Left renal cortex interstitium (tissue), 4 donors: ENCODE measurements at regions not wholly inside any gene's neighbourhood (a gene's known extent, or its start where the extent isn't known, plus 50 kb on each side); places are given as distances from the start of the nearest gene placed in this dataset.
A peak's percentile ranks its signal among the peaks of the same experiment; 100 is the strongest.
"Not testable (repeated sequence)": the region's sequence is repeated elsewhere in the genome, so short reads cannot be mapped to it uniquely, and the experiment has no call there.

Experiments used
- DNase-seq, 4 donors: peaks; one replicate each; pipeline ENCODE4 v3.0.0-alpha.2; 2013; ENCODE audit warnings: low read depth in 4 of 4, low spot score in 2 of 4, missing footprints in 1 of 4

- DNase-seq: no peak
Measured at GRCh38 chr3:102032491-102033383, 183.4 kb downstream of the NFKBIZ start.

GRCh38 chr3:102034639-102035451, 185.5 kb downstream of the NFKBIZ start:
- DNase-seq: no peak

- no peak for DNase-seq
Measured at GRCh38 chr3:102036017-102036416, 186.7 kb downstream of the NFKBIZ start.

GRCh38 chr3:102036472-102036871, 187.2 kb downstream of the NFKBIZ start:
- no peak for DNase-seq

GRCh38 chr3:102037209-102037608, 187.9 kb downstream of the NFKBIZ start:
- peak in 2 of 4 donors; percentile 9 to 19 for DNase-seq

- no peak for DNase-seq
Measured at GRCh38 chr3:102037791-102038190, 188.5 kb downstream of the NFKBIZ start.

GRCh38 chr3:102038477-102039142, 189.3 kb downstream of the NFKBIZ start:
- DNase-seq: no peak

- DNase-seq: not testable (repeated sequence)
Measured at GRCh38 chr3:102040144-102040543, 190.8 kb downstream of the NFKBIZ start.

- no peak for DNase-seq
Measured at GRCh38 chr3:102053375-102053989, 204.2 kb downstream of the NFKBIZ start.

GRCh38 chr3:102054543-102055080, 205.3 kb downstream of the NFKBIZ start:
- DNase-seq: no peak

- DNase-seq: no peak
Measured at GRCh38 chr3:102057781-102058421, 208.6 kb downstream of the NFKBIZ start.

GRCh38 chr3:102059145-102059943, 210.0 kb downstream of the NFKBIZ start:
- no peak for DNase-seq

- no peak for DNase-seq
Measured at GRCh38 chr3:102060814-102061213, 211.5 kb downstream of the NFKBIZ start.

- DNase-seq: no peak
Measured at GRCh38 chr3:102063572-102063971, 214.3 kb downstream of the NFKBIZ start.

GRCh38 chr3:102066470-102066869, 217.2 kb downstream of the NFKBIZ start:
- no peak for DNase-seq

- DNase-seq: no peak
Measured at GRCh38 chr3:102068327-102068726, 219.0 kb downstream of the NFKBIZ start.

- no peak for DNase-seq
Measured at GRCh38 chr3:102068736-102069135, 219.4 kb downstream of the NFKBIZ start.

- no peak for DNase-seq
Measured at GRCh38 chr3:102069211-102069662, 219.9 kb downstream of the NFKBIZ start.

- peak in 1 of 4 donors; percentile 31 for DNase-seq
Measured at GRCh38 chr3:102074946-102075345, 225.6 kb downstream of the NFKBIZ start.
